ENCODE measurements at regions not wholly inside any gene's neighbourhood (a gene's known extent, or its start where the extent isn't known, plus 50 kb on each side); places are given as distances from the start of the nearest gene placed in this dataset.
"Not testable (repeated sequence)": the region's sequence is repeated elsewhere in the genome, so short reads cannot be mapped to it uniquely, and the experiment has no call there.

- DNase-seq (ENCODE audit: low read depth), result no peak
- no peak for TF ChIP-seq CTCF (conservative IDR thresholded peaks at IDR 0.05; ENCODE audit: low read length)
- no peak overlapping the region for H3K4me3 ChIP-seq (ENCODE audit: low read length)
Observed at GRCh38 chr10:59434463-59435321, 72.3 kb upstream of the FAM13C start.

GRCh38 chr10:59433720-59434428 is 71.5 kb upstream of the FAM13C start:
- DNase-seq (ENCODE audit: low read depth), result no peak
- H3K4me3 ChIP-seq (ENCODE audit: low read length), result no peak overlapping the region
- TF ChIP-seq CTCF (conservative IDR thresholded peaks at IDR 0.05; ENCODE audit: low read length), result no peak

- no peak for TF ChIP-seq CTCF (conservative IDR thresholded peaks at IDR 0.05; ENCODE audit: low read length)
- DNase-seq (ENCODE audit: low read depth), result peak; percentile 12
- H3K4me3 ChIP-seq (ENCODE audit: low read length), result no peak overlapping the region
Observed at GRCh38 chr10:59432207-59432900, 70.0 kb upstream of the FAM13C start.

- not testable (repeated sequence) for H3K4me3 ChIP-seq (ENCODE audit: low read length); DNase-seq (ENCODE audit: low read depth)
Observed at GRCh38 chr10:59413795-59414194, 51.4 kb upstream of the FAM13C start.
